GM12892 (cell line): ENCODE measurements at regions not wholly inside any gene's neighbourhood (a gene's known extent, or its start where the extent isn't known, plus 50 kb on each side); places are given as distances from the start of the nearest gene placed in this dataset.

ENCODE experiments used
- POLR2A ChIP-seq: IDR thresholded peaks from 2 replicates; pipeline ENCODE4 v1.6.1; 2011; ENCODE audit warnings: low read depth, low read length, control low read depth
- POLR2AphosphoS5 ChIP-seq: IDR thresholded peaks from 2 replicates; pipeline ENCODE4 v1.6.1; 2011; ENCODE audit warnings: low read depth, low read length, control low read depth
- TAF1 ChIP-seq: IDR thresholded peaks from 2 replicates; pipeline ENCODE4 v1.6.1; 2011; ENCODE audit warnings: low read depth, mild to moderate bottlenecking, control low read depth, low read length, borderline replicate concordance

GRCh38 chr14:96965885-96966595 is 168.9 kb downstream of the VRK1 start:
- no peak for TF ChIP-seq POLR2AphosphoS5
- TF ChIP-seq TAF1, result no peak
- TF ChIP-seq POLR2A, result no peak
